Panc1 (cell line): ENCODE measurements at regions not wholly inside any gene's neighbourhood (a gene's known extent, or its start where the extent isn't known, plus 50 kb on each side); places are given as distances from the start of the nearest gene placed in this dataset.

Experiments
- CTCF ChIP-seq: fragments of 450-650 bp; IDR thresholded peaks from 2 replicates; pipeline ENCODE4 v1.5.1; 2017; ENCODE audit warnings: mild to moderate bottlenecking
- SIN3A ChIP-seq: IDR thresholded peaks from 2 replicates; pipeline ENCODE4 v1.6.1; 2012; ENCODE audit warnings: low read depth, mild to moderate bottlenecking, low read length, moderate library complexity, borderline replicate concordance; ENCODE audit not compliant: insufficient read depth

GRCh38 chr17:77036136-77036840 is 104.5 kb upstream of the SEC14L1 start:
- no peak for TF ChIP-seq CTCF
- TF ChIP-seq SIN3A, result no peak
